SU-DHL-6 (cell line): ENCODE measurements at regions not wholly inside any gene's neighbourhood (a gene's known extent, or its start where the extent isn't known, plus 50 kb on each side); places are given as distances from the start of the nearest gene placed in this dataset.

Experiments
- H2AFZ ChIP-seq: fragments of 200-600 bp; sonication (generic); 2 replicates; pipeline ENCODE4 v1.6.1; 2014; ENCODE audit warnings: low read depth, mild to moderate bottlenecking, moderate library complexity, mixed read lengths, antibody characterized with exemption, low read length; ENCODE audit not compliant: severe bottlenecking
- H3F3A ChIP-seq: fragments of 200-600 bp; shearing (Covaris generic); 2 replicates; pipeline ENCODE4 v1.6.0; 2016; ENCODE audit warnings: antibody characterized with exemption, mild to moderate bottlenecking; ENCODE audit not compliant: insufficient read depth
- H3K27ac ChIP-seq: fragments of 200-600 bp; sonication (generic); 2 replicates; pipeline ENCODE4 v1.5.1; 2016; ENCODE audit warnings: low read depth, mild to moderate bottlenecking, low read length, moderate library complexity, mixed read lengths
- H3K27me3 ChIP-seq: fragments of 200-600 bp; sonication (generic), shearing (Covaris generic); 2 replicates; pipeline ENCODE4 v1.6.0; 2014; ENCODE audit warnings: mild to moderate bottlenecking, low read length
- H3K36me3 ChIP-seq: fragments of 200-600 bp; sonication (generic); 2 replicates; pipeline ENCODE4 v1.6.1; 2014; ENCODE audit warnings: mild to moderate bottlenecking, low read length, mixed read lengths
- H3K4me2 ChIP-seq: fragments of 300-600, 200-600 bp; shearing (Covaris generic), sonication (generic); 2 replicates; pipeline ENCODE4 v1.6.0; 2014; ENCODE audit warnings: low read length, low read depth, mild to moderate bottlenecking; ENCODE audit not compliant: poor library complexity, severe bottlenecking
- H3K4me3 ChIP-seq: fragments of 200-600 bp; sonication (generic); 2 replicates; pipeline ENCODE4 v1.5.1; 2014; ENCODE audit warnings: antibody characterized with exemption, low read length, mild to moderate bottlenecking, mixed read lengths; ENCODE audit not compliant: insufficient read depth, poor library complexity, severe bottlenecking
- H3K79me2 ChIP-seq: fragments of 200-600 bp; sonication (generic); 2 replicates; pipeline ENCODE4 v1.6.1; 2014; ENCODE audit warnings: mild to moderate bottlenecking, low read length, moderate library complexity; ENCODE audit not compliant: insufficient read depth
- H3K9ac ChIP-seq: fragments of 200-600 bp; sonication (generic); 2 replicates; pipeline ENCODE4 v1.7.0; 2014; ENCODE audit warnings: mild to moderate bottlenecking, low read length
- H3K9me2 ChIP-seq: fragments of 200-600 bp; sonication (generic); replicated peaks from 2 replicates; pipeline ENCODE4 v1.6.1; 2014; ENCODE audit warnings: low read length; ENCODE audit not compliant: insufficient read depth
- H3K9me3 ChIP-seq: fragments of 200-600 bp; sonication (generic); 2 replicates; pipeline ENCODE4 v1.6.1; 2014; ENCODE audit warnings: low read length, mixed read lengths; ENCODE audit not compliant: insufficient read depth
- H4K20me1 ChIP-seq: fragments of 200-600 bp; sonication (generic); 2 replicates; pipeline ENCODE4 v1.6.1; 2014; ENCODE audit warnings: low read depth, mild to moderate bottlenecking, antibody characterized with exemption, low read length, moderate library complexity, mixed read lengths
- CTCF ChIP-seq: fragments of 200-600 bp; sonication (generic); IDR thresholded peaks from one replicate; pipeline ENCODE4 v1.5.1; 2017; ENCODE audit warnings: antibody characterized with exemption, mild to moderate bottlenecking, low read length, moderate library complexity; ENCODE audit not compliant: insufficient read depth, poor library complexity, severe bottlenecking
- EZH2phosphoT487 ChIP-seq: fragments of 200-600 bp; sonication (generic), shearing (Covaris generic); conservative IDR thresholded peaks from 2 replicates; pipeline ENCODE4 v1.6.1; 2018; ENCODE audit warnings: mild to moderate bottlenecking, antibody characterized with exemption, low read length, moderate library complexity, mixed read lengths

- Histone ChIP-seq H3K27ac (no peak overlapping the region), H3K36me3 (no peaks in the 10 kb centered on the region), H3K4me2 (no peak overlapping the region), H3K9ac (no peak overlapping the region), H2AFZ (no peak overlapping the region), H3K9me3 (no peaks in the 10 kb centered on the region), H3K27me3 (no peaks in the 10 kb centered on the region), H3F3A (no peaks in the 10 kb centered on the region), H3K79me2 (no peaks in the 10 kb centered on the region), H3K9me2 (no peaks in the 10 kb centered on the region), H3K4me3 (no peak overlapping the region), H4K20me1 (no peaks in the 10 kb centered on the region)
- TF ChIP-seq EZH2phosphoT487 (no peak), CTCF (no peak)
These were observed 119.7 kb downstream of the ACKR3 start for GRCh38 chr2:236689393-236689700.

DNA sequence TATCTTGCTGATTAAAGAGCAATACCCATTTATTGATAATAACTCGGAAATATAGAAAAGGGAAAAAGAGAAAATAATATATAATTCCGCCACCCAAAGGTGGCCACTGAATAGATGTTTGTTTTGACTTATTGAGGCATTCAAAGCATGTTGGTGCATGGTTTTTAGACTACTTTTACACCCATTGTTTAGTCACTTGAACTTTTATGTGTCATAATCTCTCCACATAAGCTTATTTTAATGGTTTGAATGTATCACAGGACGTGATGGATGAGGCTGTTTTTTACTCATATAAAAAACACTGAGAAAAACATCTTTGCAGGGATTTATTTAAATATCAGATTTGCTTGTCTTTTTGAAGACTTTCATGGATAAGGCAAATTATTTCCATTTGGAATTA, 120.4 kb downstream of the ACKR3 start:
- Histone ChIP-seq H3K27ac (no peak overlapping the region), H3K27me3 (no peaks in the 10 kb centered on the region), H3F3A (no peaks in the 10 kb centered on the region), H3K36me3 (no peaks in the 10 kb centered on the region), H3K4me2 (no peak overlapping the region), H3K79me2 (no peaks in the 10 kb centered on the region), H2AFZ (no peak overlapping the region), H3K4me3 (no peak overlapping the region), H4K20me1 (no peaks in the 10 kb centered on the region), H3K9me3 (no peaks in the 10 kb centered on the region), H3K9ac (no peak overlapping the region), H3K9me2 (no peaks in the 10 kb centered on the region)
- TF ChIP-seq CTCF (no peak), EZH2phosphoT487 (no peak)

DNA sequence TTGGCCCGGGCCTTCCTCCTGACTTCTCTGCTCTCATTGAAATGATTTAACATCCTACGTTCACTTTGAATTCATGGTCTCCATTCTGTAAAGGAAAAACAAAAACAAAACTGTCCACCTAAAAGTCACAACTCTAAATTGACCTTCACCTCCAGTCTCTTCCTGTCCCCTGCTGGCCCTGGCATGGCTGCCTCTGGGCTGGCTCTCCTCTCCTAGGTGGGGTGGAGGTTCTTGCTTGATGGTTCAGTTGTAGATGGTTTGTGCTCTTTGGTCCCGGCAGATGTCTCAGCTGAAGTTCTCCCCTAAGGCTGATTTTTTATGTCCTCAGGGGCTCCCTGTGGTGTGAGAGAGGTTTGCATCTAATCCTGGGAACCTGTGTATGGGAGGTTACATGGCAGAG, 121.1 kb downstream of the ACKR3 start:
- no peaks in the 10 kb centered on the region for H3K9me2 ChIP-seq
- H3K4me3 ChIP-seq, result no peak overlapping the region
- H3K79me2 ChIP-seq, result no peaks in the 10 kb centered on the region
- H3K36me3 ChIP-seq, result no peaks in the 10 kb centered on the region
- TF ChIP-seq EZH2phosphoT487, result no peak
- no peak for TF ChIP-seq CTCF
- H3K27me3 ChIP-seq, result no peaks in the 10 kb centered on the region
- H3K4me2 ChIP-seq, result no peak overlapping the region
- no peak overlapping the region for H3K9ac ChIP-seq
- no peaks in the 10 kb centered on the region for H3K9me3 ChIP-seq
- H3F3A ChIP-seq, result no peaks in the 10 kb centered on the region
- H2AFZ ChIP-seq, result no peak overlapping the region
- no peak overlapping the region for H3K27ac ChIP-seq
- no peaks in the 10 kb centered on the region for H4K20me1 ChIP-seq

GRCh38 chr2:236691799-236692167, 122.2 kb downstream of the ACKR3 start:
- Histone ChIP-seq H3K9me2 (no peaks in the 10 kb centered on the region), H4K20me1 (no peaks in the 10 kb centered on the region), H3K9me3 (no peaks in the 10 kb centered on the region), H3K36me3 (no peaks in the 10 kb centered on the region), H3K79me2 (no peaks in the 10 kb centered on the region), H2AFZ (no peak overlapping the region), H3K27ac (no peak overlapping the region), H3K4me2 (no peak overlapping the region), H3K9ac (no peak overlapping the region), H3K27me3 (no peaks in the 10 kb centered on the region), H3F3A (no peaks in the 10 kb centered on the region), H3K4me3 (no peak overlapping the region)
- TF ChIP-seq EZH2phosphoT487 (no peak), CTCF (no peak)
